CD4-positive, alpha-beta T cell (primary cell): ENCODE measurements at regions not wholly inside any gene's neighbourhood (a gene's known extent, or its start where the extent isn't known, plus 50 kb on each side); places are given as distances from the start of the nearest gene placed in this dataset.

Source experiments
- ATAC-seq: fragments of 200-7000 bp; cut with Tn5 transposase; one replicate; pipeline ENCODE4 v1.10.0; 2022; ENCODE audit warnings: mild to moderate bottlenecking; ENCODE audit not compliant: poor library complexity
- CTCF ChIA-PET: fragments of 350-600 bp; sonication (Branson Sonifier 250); formaldehyde crosslinking; loops from one replicate; lab custom pipeline; 2021; ENCODE audit warnings: antibody characterized with exemption, inconsistent platforms; lab: Charles Lee
- POLR2A ChIA-PET: fragments of 350-600 bp; sonication (Branson Sonifier 250); formaldehyde crosslinking; loops from one replicate; lab custom pipeline; 2021; ENCODE audit warnings: antibody characterized with exemption, inconsistent platforms; lab: Charles Lee
- DNase-seq, 14 experiments: peaks; one replicate each; pipeline ENCODE4 v3.0.0-alpha.2; 2013 to 2020; ENCODE audit warnings: mixed read lengths in 2 of 14
- H3K27ac ChIP-seq, 2 donors: one replicate each; pipeline versions ENCODE4 v1.5.1 to v1.7.0; 2013; ENCODE audit warnings: low read length in 2 of 2, low read depth in 1 of 2, mild to moderate bottlenecking in 1 of 2
- H3K27me3 ChIP-seq, 2 experiments: 1 replicate in 1 of 2; 2 replicates in 1 of 2; pipeline versions ENCODE4 v1.6.1 to v1.7.0; 2013; ENCODE audit warnings: low read length in 2 of 2, control low read depth in 1 of 2, mild to moderate bottlenecking in 1 of 2, moderate library complexity in 1 of 2; ENCODE audit not compliant: insufficient read depth in 2 of 2, control insufficient read depth in 1 of 2
- H3K36me3 ChIP-seq: one replicate; pipeline ENCODE4 v1.6.1; 2013; ENCODE audit warnings: low read length, control low read depth; ENCODE audit not compliant: insufficient read depth
- H3K4me1 ChIP-seq: one replicate; pipeline ENCODE4 v1.6.1; 2013; ENCODE audit warnings: low read length, control low read depth; ENCODE audit not compliant: insufficient read depth
- H3K4me3 ChIP-seq: one replicate; pipeline ENCODE4 v1.5.1; 2013; ENCODE audit warnings: mild to moderate bottlenecking, low read length, moderate library complexity
- H3K9me3 ChIP-seq, 2 experiments: 1 replicate in 1 of 2; 2 replicates in 1 of 2; pipeline versions ENCODE4 v1.6.1 to v1.7.0; 2013; ENCODE audit warnings: low read length in 2 of 2, mild to moderate bottlenecking in 2 of 2, control low read depth in 1 of 2, moderate library complexity in 1 of 2; ENCODE audit not compliant: control insufficient read depth in 1 of 2, insufficient read depth in 1 of 2
- H3K27ac Mint-ChIP-seq: one replicate; pipeline ENCODE4 v1.8.0; 2020; ENCODE audit warnings: mixed read lengths
- H3K27me3 Mint-ChIP-seq: one replicate; pipeline ENCODE4 v1.8.0; 2021; ENCODE audit warnings: mixed read lengths
- H3K36me3 Mint-ChIP-seq: one replicate; pipeline ENCODE4 v1.8.0; 2021; ENCODE audit warnings: low read depth, mixed read lengths
- H3K4me1 Mint-ChIP-seq: one replicate; pipeline ENCODE4 v1.8.0; 2021; ENCODE audit warnings: low read depth, mixed read lengths
- H3K4me3 Mint-ChIP-seq: one replicate; pipeline ENCODE4 v1.8.0; 2020; ENCODE audit warnings: mild to moderate bottlenecking, mixed read lengths
- H3K9me3 Mint-ChIP-seq: one replicate; pipeline ENCODE4 v1.8.0; 2020; ENCODE audit warnings: mixed read lengths
- intact Hi-C, 2 experiments: fragments of 100-400 bp; cut with DNase I in 1 of 2; cut with micrococcal nuclease in 1 of 2; formaldehyde crosslinking; loops; one replicate each; pipeline versions ENCODE4 v1.15.1 to v1.9.0; 2023 to 2025; cut with DNase I, micrococcal nuclease
- TF ChIP-seq, protein P1 (sequence below): fragments of 200-600 bp; IDR thresholded peaks from one replicate; pipeline ENCODE4 v1.8.0; 2022; ENCODE audit warnings: antibody characterized with exemption, mild to moderate bottlenecking

DNA sequence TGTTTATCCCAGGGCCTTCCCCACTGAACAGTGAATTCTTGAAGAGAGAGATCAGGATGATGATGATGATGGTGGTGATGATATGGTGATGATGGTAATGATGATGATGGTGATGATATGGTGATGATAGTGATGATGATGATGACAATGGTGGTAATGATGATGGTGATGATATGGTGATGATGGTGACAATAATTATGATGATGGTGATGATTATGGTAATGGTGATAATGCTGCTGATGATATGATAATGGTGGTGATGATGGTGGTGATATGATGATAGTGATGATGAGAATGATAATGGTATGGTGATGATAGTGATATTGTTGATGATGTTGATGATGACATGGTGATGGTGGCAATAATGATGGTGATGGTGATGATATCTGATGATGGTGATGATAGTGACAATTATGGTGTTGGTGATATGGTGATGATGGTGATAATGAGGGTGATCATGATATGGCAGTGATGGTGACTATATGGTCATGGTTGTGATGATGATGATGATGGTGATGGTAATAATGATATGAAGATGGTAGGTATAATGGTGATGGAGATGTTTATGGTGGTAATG lies 99.9 kb downstream of the HAPSTR1 start:
- POLR2A ChIA-PET = no interaction called here

DNA sequence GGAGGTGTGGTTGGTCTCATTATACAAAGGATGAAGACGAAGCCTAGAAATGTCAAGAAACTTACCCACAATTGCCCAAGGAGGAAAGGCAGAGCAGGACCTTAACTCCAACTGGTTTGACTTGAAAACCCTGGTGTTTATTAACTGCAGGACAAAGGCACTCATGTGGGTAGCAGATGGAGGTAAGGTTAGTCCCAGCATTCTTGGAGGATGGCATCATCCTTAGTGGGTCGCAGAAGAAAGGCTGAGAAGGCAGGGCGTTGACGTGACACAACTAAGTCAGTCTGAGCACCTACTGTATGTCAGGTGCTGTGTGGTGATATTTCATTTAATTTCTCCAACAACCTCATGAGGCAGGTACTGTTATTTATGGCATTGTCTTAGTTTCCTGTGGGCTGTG lies 101.3 kb downstream of the HAPSTR1 start:
- no peaks in the 10 kb centered on the region for H3K9me3 ChIP-seq
- ATAC-seq = no peak
- CTCF ChIA-PET = no interaction called here
- no peak overlapping the region for H3K4me3 ChIP-seq
- TF ChIP-seq, protein P1, sequence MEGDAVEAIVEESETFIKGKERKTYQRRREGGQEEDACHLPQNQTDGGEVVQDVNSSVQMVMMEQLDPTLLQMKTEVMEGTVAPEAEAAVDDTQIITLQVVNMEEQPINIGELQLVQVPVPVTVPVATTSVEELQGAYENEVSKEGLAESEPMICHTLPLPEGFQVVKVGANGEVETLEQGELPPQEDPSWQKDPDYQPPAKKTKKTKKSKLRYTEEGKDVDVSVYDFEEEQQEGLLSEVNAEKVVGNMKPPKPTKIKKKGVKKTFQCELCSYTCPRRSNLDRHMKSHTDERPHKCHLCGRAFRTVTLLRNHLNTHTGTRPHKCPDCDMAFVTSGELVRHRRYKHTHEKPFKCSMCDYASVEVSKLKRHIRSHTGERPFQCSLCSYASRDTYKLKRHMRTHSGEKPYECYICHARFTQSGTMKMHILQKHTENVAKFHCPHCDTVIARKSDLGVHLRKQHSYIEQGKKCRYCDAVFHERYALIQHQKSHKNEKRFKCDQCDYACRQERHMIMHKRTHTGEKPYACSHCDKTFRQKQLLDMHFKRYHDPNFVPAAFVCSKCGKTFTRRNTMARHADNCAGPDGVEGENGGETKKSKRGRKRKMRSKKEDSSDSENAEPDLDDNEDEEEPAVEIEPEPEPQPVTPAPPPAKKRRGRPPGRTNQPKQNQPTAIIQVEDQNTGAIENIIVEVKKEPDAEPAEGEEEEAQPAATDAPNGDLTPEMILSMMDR = no peak
- intact Hi-C loops = no loop called here
- H3K27ac Mint-ChIP-seq = no peak overlapping the region
- DNase-seq = no peak
- H3K4me3 Mint-ChIP-seq = no peak overlapping the region
- no peaks in the 10 kb centered on the region for H3K9me3 Mint-ChIP-seq
- POLR2A ChIA-PET = no interaction called here
- no peaks in the 10 kb centered on the region for H3K36me3 Mint-ChIP-seq
- H3K27me3 ChIP-seq = peaks cover 0 to 3% of the 10 kb centered on the region in 2 experiments
- no peak overlapping the region for H3K27ac ChIP-seq
- H3K4me1 ChIP-seq = no peaks in the 10 kb centered on the region
- no peaks in the 10 kb centered on the region for H3K36me3 ChIP-seq
- peaks cover 11% of the 10 kb centered on the region for H3K27me3 Mint-ChIP-seq
- no peaks in the 10 kb centered on the region for H3K4me1 Mint-ChIP-seq

More for the DNA sequence above, 99.9 kb downstream of the HAPSTR1 start:
- ATAC-seq (no peak), DNase-seq (no peak)
- H3K27me3 ChIP-seq = peaks cover 0 to 3% of the 10 kb centered on the region in 2 experiments
- intact Hi-C loops = no loop called here
- no peaks in the 10 kb centered on the region for H3K4me1 ChIP-seq
- no peak overlapping the region for H3K4me3 ChIP-seq
- H3K36me3 ChIP-seq = no peaks in the 10 kb centered on the region
- CTCF ChIA-PET = no interaction called here
- no peak overlapping the region for H3K27ac Mint-ChIP-seq
- no peak overlapping the region for H3K4me3 Mint-ChIP-seq
- H3K27ac ChIP-seq = no peak overlapping the region
- no peaks in the 10 kb centered on the region for H3K4me1 Mint-ChIP-seq
- no peaks in the 10 kb centered on the region for H3K9me3 ChIP-seq
- no peaks in the 10 kb centered on the region for H3K9me3 Mint-ChIP-seq
- H3K36me3 Mint-ChIP-seq = no peaks in the 10 kb centered on the region
- TF ChIP-seq, protein P1 = no peak
- peaks cover 6% of the 10 kb centered on the region for H3K27me3 Mint-ChIP-seq

DNA sequence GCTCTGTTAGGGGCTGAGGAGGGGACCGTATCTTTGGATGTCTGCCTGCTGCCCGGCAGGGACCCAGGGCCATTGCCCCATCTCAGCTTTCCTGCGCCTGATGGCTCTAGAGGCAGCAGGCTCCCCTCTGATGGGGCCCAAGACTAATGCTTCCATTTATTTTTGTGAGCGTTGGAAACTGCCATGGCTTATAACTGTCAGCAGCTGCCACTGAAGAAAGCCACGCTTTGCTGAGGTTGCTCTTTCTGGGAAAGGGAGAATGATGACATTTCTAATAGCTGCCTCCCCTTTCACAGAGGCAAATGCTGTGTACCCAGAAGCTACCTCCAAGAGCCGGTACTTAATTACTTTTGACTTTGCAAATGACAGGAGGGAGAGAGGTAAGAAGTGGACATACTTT lies 103.8 kb downstream of the HAPSTR1 start:
- Histone ChIP-seq H3K9me3 (no peaks in the 10 kb centered on the region), H3K36me3 (no peaks in the 10 kb centered on the region), H3K4me1 (no peaks in the 10 kb centered on the region), H3K27ac (no peak overlapping the region), H3K4me3 (no peak overlapping the region), H3K27me3 (peaks cover 0 to 3% of the 10 kb centered on the region in 2 experiments)
- H3K27ac Mint-ChIP-seq = no peak overlapping the region
- no peaks in the 10 kb centered on the region for H3K4me1 Mint-ChIP-seq
- ChIA-PET POLR2A (no interaction called here), CTCF (no interaction called here)
- intact Hi-C loops = no loop called here
- H3K36me3 Mint-ChIP-seq = no peaks in the 10 kb centered on the region
- H3K4me3 Mint-ChIP-seq = no peak overlapping the region
- H3K27me3 Mint-ChIP-seq = peaks cover 16% of the 10 kb centered on the region
- ATAC-seq (no peak), DNase-seq (no peak)
- no peaks in the 10 kb centered on the region for H3K9me3 Mint-ChIP-seq
- TF ChIP-seq, protein P1 = no peak
